ACC112 (cell line): ENCODE measurements at regions not wholly inside any gene's neighbourhood (a gene's known extent, or its start where the extent isn't known, plus 50 kb on each side); places are given as distances from the start of the nearest gene placed in this dataset.

Experiments
- H2AFZ ChIP-seq: fragments of 200-600 bp; sonication (generic); one replicate; pipeline ENCODE4 v1.6.0; 2017; ENCODE audit warnings: antibody characterized with exemption, low read length; ENCODE audit not compliant: unreplicated experiment
- H3K27ac ChIP-seq: fragments of 200-600 bp; sonication (generic); 2 replicates; pipeline ENCODE4 v1.5.1; 2014; ENCODE audit warnings: low read depth, mild to moderate bottlenecking, antibody characterized with exemption, low read length, moderate library complexity
- H3K27me3 ChIP-seq: fragments of 200-600 bp; sonication (generic); 2 replicates; pipeline ENCODE4 v1.6.1; 2014; ENCODE audit warnings: mild to moderate bottlenecking, antibody characterized with exemption, low read length, moderate library complexity, mixed read lengths; ENCODE audit not compliant: insufficient read depth
- H3K36me3 ChIP-seq: fragments of 200-600 bp; sonication (generic); 2 replicates; pipeline ENCODE4 v1.6.1; 2016; ENCODE audit warnings: mild to moderate bottlenecking, antibody characterized with exemption, low read length, moderate library complexity, mixed read lengths; ENCODE audit not compliant: insufficient read depth
- H3K4me1 ChIP-seq: fragments of 200-600 bp; sonication (generic); one replicate; pipeline ENCODE4 v1.6.1; 2016; ENCODE audit warnings: low read length, mixed read lengths; ENCODE audit not compliant: insufficient read depth, unreplicated experiment, control insufficient read depth
- H3K4me3 ChIP-seq: fragments of 200-600 bp; sonication (generic); 2 replicates; pipeline ENCODE4 v1.5.1; 2014; ENCODE audit warnings: mild to moderate bottlenecking, low read depth, low read length
- H3K79me2 ChIP-seq: fragments of 200-600 bp; sonication (generic); one replicate; pipeline ENCODE4 v1.6.0; 2016; ENCODE audit warnings: low read length; ENCODE audit not compliant: control insufficient read depth, unreplicated experiment, insufficient read depth

DNA sequence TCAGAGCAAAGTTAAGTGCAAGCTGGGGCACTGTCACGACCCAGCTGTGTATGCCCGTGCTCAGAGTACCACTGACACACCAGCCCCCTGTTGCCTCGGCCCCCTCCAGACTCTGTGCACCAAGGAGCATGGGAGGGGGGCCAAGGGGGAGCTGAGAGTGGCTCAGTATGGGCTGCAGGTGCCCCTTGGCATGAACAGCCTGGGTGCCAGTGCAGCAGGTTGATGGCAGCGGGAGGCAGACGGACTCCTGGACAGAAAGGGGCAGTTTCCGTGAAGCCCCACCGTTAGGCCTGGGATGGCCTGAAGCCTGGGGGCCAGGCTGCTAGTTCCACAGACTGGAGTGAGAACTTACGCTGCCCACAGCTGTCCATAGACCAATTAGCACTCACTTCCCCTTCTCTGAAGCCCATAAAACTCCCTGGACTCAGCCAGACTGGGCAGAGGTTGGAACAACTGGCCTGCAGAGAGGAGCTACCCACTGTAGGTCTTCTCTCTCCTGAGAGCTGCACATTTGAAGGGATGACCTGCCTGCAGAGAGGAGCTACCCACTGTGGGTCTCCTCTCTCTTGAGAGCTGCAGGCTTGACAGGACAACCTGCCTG is 182.8 kb downstream of the DEPDC1B start:
- Histone ChIP-seq H3K4me3 (no peak overlapping the region), H3K27ac (no peak overlapping the region), H3K4me1 (no peaks in the 10 kb centered on the region), H3K36me3 (no peaks in the 10 kb centered on the region), H3K79me2 (no peaks in the 10 kb centered on the region), H3K27me3 (peaks cover 17% of the 10 kb centered on the region), H2AFZ (no peak overlapping the region)

DNA sequence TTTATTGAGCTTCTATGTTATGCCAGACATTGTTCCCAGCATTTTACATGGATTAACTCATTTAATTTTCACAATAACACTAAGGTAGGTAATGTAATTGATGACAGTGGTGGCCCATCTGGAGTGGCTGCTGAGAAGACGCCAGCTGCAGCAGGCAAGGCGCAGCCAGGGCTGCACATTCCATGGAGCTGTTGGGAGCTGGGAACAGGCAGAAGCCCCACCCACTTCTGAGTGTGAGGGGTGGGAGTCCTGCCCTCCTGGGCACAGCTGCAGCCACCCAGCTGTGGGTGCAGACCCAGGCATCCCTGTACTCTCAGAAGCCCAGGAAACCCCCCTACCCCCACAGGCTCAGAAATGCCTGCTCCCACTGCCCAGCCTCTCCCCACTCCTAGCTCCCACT is 183.3 kb downstream of the DEPDC1B start:
- Histone ChIP-seq H3K79me2 (no peaks in the 10 kb centered on the region), H3K27ac (no peak overlapping the region), H3K36me3 (no peaks in the 10 kb centered on the region), H2AFZ (no peak overlapping the region), H3K4me1 (no peaks in the 10 kb centered on the region), H3K4me3 (no peak overlapping the region), H3K27me3 (peaks cover 17% of the 10 kb centered on the region)

DNA sequence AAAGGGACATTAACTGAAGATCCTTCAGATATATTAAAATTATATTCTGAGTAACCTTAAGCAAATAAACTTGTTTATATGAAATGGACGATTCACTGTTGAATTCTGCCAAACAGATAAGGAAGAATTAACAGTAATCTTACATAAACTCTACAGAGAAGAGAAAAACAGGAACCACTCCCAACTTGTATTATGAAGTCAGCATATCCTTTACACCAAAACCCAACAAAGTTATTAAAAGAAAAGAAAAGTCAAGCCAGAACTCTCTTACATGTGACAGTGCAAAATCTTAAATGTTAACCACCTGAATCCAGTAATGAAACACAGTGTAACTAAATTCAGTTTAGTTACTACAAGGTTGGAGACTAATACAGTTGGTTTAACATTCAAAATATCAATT is 185.8 kb downstream of the DEPDC1B start:
- Histone ChIP-seq H3K36me3 (no peaks in the 10 kb centered on the region), H3K4me1 (no peaks in the 10 kb centered on the region), H3K79me2 (no peaks in the 10 kb centered on the region), H3K4me3 (no peak overlapping the region), H2AFZ (no peak overlapping the region), H3K27ac (no peak overlapping the region), H3K27me3 (peaks cover 20% of the 10 kb centered on the region)

DNA sequence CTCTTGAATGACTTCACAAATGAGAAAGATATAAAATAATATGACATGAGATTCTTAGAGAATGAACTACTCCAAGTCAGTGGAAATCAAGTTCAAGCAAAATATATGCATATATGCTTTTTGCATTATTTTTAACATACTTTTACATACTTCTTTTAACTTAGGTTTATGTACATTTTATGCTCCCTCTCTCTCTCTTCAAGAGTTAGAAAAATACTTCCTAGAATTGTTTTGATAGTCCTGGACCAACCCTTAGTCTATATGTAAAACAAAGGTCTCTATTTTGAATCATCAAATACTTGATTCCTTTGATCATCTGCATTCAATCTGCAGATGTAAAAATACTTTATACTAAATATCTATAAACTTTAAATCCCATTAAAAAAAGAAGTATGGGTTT is 187.8 kb downstream of the DEPDC1B start:
- Histone ChIP-seq H3K4me1 (no peaks in the 10 kb centered on the region), H3K79me2 (no peaks in the 10 kb centered on the region), H3K36me3 (no peaks in the 10 kb centered on the region), H2AFZ (no peak overlapping the region), H3K4me3 (no peak overlapping the region), H3K27me3 (peaks cover 16% of the 10 kb centered on the region), H3K27ac (no peak overlapping the region)

DNA sequence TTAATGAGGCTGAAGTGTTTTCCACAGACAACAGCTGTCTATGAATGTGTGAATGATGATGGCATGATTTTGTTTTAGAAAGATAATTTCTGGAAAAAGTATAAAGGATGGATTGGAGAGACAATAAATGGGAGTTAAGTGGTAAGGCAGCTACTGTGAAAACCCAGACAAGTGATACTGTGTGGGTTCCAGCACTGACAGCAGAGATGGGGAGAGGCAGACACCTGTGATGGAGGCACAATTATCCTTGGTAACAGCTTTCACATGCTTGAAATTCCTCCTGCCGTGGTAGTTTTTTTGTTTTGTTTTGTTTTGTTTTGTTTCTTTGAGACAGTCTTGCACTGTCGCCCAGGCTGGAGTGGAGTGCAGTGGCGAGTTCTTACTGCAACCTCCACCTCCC is 189.3 kb downstream of the DEPDC1B start:
- Histone ChIP-seq H3K27ac (no peak overlapping the region), H3K27me3 (peaks cover 18% of the 10 kb centered on the region), H3K4me3 (no peak overlapping the region), H3K79me2 (no peaks in the 10 kb centered on the region), H2AFZ (no peak overlapping the region), H3K36me3 (no peaks in the 10 kb centered on the region), H3K4me1 (no peaks in the 10 kb centered on the region)

DNA sequence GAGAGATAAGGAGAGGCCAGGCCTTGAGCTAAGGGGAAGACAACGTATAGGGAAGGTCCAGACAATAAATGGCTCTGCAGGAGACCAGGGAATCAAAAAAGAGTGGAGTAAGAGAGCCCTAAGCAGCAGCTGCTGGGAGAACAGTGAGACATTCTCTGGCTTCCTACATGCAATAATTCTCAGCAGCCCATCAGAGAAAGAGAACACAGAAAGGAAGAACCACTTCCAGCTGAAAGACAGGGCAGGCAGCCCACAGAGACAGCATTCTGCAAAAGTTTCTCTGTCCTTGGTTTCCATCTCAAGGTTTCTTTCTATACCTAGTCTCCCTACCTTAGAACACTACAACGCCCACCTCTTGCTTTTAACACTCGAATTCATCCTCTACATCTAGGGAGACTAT is 189.9 kb downstream of the DEPDC1B start:
- Histone ChIP-seq H3K36me3 (no peaks in the 10 kb centered on the region), H3K27ac (no peak overlapping the region), H2AFZ (no peak overlapping the region), H3K79me2 (no peaks in the 10 kb centered on the region), H3K27me3 (peaks cover 17% of the 10 kb centered on the region), H3K4me3 (no peak overlapping the region), H3K4me1 (no peaks in the 10 kb centered on the region)

DNA sequence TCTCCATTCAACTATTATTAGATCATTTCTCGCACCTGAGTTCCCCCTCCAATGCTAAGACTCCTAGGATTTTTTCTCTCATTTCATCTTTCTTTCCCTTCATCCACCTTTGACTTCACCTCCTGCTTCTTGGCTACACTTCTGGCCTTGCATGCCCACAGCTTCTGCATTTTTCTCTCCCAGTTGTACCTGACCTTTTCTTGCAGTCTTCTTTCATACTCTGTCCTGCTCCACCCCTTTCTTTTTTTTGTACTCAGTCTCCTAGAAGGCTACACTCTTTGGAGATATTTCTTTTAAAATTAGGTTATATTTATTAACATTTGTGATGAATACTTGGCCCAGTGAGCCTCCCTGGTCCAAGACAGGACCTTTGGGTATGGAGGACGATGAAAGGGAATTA is 190.4 kb downstream of the DEPDC1B start:
- Histone ChIP-seq H3K4me3 (no peak overlapping the region), H3K36me3 (no peaks in the 10 kb centered on the region), H2AFZ (no peak overlapping the region), H3K27me3 (peaks cover 17% of the 10 kb centered on the region), H3K4me1 (no peaks in the 10 kb centered on the region), H3K27ac (no peak overlapping the region), H3K79me2 (no peaks in the 10 kb centered on the region)

DNA sequence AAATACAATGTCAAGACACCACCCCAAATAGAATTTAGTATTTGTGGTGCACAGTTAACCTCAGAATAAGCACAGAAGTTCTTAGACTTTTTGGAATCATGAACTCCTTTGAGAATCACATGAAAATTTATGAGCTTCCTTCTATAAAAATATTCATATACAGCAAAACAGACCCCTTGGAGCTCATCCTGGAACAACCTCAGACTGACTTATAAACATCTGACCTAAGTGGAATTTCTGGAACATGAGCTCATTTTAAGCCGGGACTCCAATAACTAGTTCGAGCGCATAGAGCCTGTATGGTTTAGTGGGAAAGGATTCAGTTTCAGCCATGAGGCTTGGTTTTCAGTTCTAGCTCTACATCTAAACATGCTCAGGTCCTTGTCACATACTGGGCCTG is 192.3 kb downstream of the DEPDC1B start:
- H2AFZ ChIP-seq = no peak overlapping the region
- H3K27ac ChIP-seq = no peak overlapping the region
- no peaks in the 10 kb centered on the region for H3K79me2 ChIP-seq
- H3K27me3 ChIP-seq = peaks cover 17% of the 10 kb centered on the region
- no peak overlapping the region for H3K4me3 ChIP-seq
- H3K4me1 ChIP-seq = no peaks in the 10 kb centered on the region
- H3K36me3 ChIP-seq = no peaks in the 10 kb centered on the region

DNA sequence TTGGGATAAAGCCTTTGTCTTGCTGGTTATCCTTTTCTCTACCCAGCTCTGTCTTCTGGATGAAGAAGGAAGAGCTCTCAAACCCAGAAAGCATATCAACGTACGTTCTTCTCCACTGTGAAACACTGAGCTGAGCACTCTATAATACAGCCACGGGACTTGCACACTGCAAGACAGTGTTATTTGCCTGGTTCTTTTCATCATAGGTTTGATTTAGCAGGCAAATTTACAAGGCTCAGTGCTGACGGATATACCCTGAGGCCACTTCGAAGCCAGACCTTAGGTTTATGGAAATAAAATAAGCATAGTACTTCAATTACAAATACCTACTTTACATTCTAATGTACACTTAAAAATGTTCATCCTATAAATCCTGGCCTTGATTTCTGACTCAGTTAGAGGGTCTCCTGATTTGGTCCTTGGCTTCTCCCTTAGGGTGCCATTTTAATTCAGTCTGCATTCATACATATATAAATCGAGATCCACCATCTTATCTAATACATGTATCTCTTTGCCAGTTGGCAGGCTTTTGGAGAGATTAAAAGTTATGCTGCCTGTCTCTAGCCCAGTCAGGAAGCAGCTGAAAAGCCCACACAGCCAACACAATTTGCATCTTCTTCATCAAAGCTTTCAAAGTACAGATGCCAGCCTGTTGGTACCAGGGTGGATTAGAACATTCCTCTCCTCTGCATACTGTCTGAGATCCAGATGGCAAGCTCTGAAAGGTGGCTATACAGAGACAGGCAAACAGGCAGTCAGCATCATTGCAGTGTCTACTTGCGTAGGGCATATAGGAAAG is 194.4 kb downstream of the DEPDC1B start:
- H3K4me3 ChIP-seq = no peak overlapping the region
- no peaks in the 10 kb centered on the region for H3K36me3 ChIP-seq
- no peaks in the 10 kb centered on the region for H3K79me2 ChIP-seq
- no peak overlapping the region for H2AFZ ChIP-seq
- peaks cover 17% of the 10 kb centered on the region for H3K27me3 ChIP-seq
- no peak overlapping the region for H3K27ac ChIP-seq
- H3K4me1 ChIP-seq = no peaks in the 10 kb centered on the region

DNA sequence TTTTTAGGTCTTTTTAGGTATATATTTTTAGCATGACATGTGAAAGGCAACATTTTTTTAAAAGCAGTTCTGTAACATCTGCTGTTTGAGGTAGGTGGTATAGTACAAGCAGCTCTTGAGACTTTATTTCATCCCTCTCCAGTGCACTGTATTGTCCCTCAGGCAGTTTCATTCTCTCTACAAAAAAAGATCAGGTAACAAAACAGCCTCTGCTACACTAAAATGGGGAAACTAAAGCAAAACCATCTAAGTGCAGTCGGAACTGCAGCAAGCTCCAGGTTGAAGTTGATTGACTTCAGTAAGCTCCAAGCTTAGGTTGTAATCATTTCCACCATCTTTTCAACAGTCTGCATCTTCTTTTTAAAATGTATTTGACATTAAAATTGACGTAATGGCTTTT is 195.6 kb downstream of the DEPDC1B start:
- Histone ChIP-seq H3K27me3 (peaks cover 13% of the 10 kb centered on the region; the same call in 1 of the 2 replicates), H3K4me3 (no peak overlapping the region), H3K79me2 (no peaks in the 10 kb centered on the region), H2AFZ (no peak overlapping the region), H3K36me3 (no peaks in the 10 kb centered on the region), H3K27ac (no peak overlapping the region), H3K4me1 (no peaks in the 10 kb centered on the region)

DNA sequence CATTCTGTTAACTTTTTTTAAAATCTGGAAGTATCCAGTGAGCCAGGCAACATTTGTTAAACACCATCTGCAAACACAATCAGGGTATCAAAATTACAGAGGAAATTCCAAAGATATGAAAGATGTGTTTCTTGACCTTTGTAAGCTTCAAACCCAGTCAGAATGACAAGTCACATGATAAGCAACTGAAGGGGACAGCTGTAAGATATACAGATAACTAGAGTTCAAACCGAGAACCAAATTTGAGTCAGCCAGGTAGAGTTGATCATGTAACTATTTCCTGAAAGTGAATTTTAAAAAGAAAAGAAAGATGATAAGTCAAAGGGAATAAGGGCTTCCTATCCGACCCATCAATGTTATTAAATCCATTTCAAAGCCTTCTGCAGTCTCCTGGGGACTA is 196.2 kb downstream of the DEPDC1B start:
- H3K79me2 ChIP-seq = no peaks in the 10 kb centered on the region
- H3K27ac ChIP-seq = no peak overlapping the region
- peaks cover 13% of the 10 kb centered on the region; the same call in 1 of the 2 replicates for H3K27me3 ChIP-seq
- H3K4me3 ChIP-seq = no peak overlapping the region
- H3K4me1 ChIP-seq = no peaks in the 10 kb centered on the region
- no peak overlapping the region for H2AFZ ChIP-seq
- no peaks in the 10 kb centered on the region for H3K36me3 ChIP-seq
